KMS-11 (cell line): ENCODE measurements at regions not wholly inside any gene's neighbourhood (a gene's known extent, or its start where the extent isn't known, plus 50 kb on each side); places are given as distances from the start of the nearest gene placed in this dataset.

Experiments
- H2AFZ ChIP-seq: fragments of 200-600 bp; sonication (generic); 2 replicates; pipeline ENCODE4 v1.6.1; 2016; ENCODE audit warnings: antibody characterized with exemption, mixed run types, low read depth
- H3K27ac ChIP-seq: fragments of 200-600 bp; sonication (generic); 2 replicates; pipeline ENCODE4 v1.6.1; 2016; ENCODE audit warnings: mild to moderate bottlenecking, mixed run types
- H3K27me3 ChIP-seq: fragments of 200-600 bp; sonication (generic); 2 replicates; pipeline ENCODE4 v1.6.1; 2017; ENCODE audit warnings: mild to moderate bottlenecking, low read depth, mixed run types, moderate library complexity; ENCODE audit not compliant: insufficient read depth
- H3K36me3 ChIP-seq: fragments of 200-600 bp; sonication (generic); 2 replicates; pipeline ENCODE4 v1.6.1; 2017; ENCODE audit warnings: mild to moderate bottlenecking, mixed run types; ENCODE audit not compliant: insufficient read depth
- H3K4me1 ChIP-seq: fragments of 200-600 bp; sonication (generic); 2 replicates; pipeline ENCODE4 v1.6.1; 2016; ENCODE audit warnings: mild to moderate bottlenecking, low read depth, mixed run types; ENCODE audit not compliant: poor library complexity, severe bottlenecking
- H3K4me2 ChIP-seq: fragments of 200-600 bp; sonication (generic); 2 replicates; pipeline ENCODE4 v1.7.0; 2016; ENCODE audit warnings: mild to moderate bottlenecking, mixed run types
- H3K4me3 ChIP-seq: fragments of 200-600 bp; sonication (generic); IDR thresholded peaks from 2 replicates; pipeline ENCODE4 v1.6.1; 2017; ENCODE audit warnings: low read depth, low read length, mixed read lengths; ENCODE audit not compliant: insufficient read depth
- H3K79me2 ChIP-seq: fragments of 200-600 bp; sonication (generic); 2 replicates; pipeline ENCODE4 v1.6.1; 2016; ENCODE audit warnings: low read depth, mixed run types; ENCODE audit not compliant: insufficient read depth
- H3K9ac ChIP-seq: fragments of 200-600 bp; sonication (generic); 2 replicates; pipeline ENCODE4 v1.6.1; 2016; ENCODE audit warnings: mild to moderate bottlenecking, mixed run types
- H4K20me1 ChIP-seq: fragments of 200-600 bp; sonication (generic); 2 replicates; pipeline ENCODE4 v1.6.1; 2016; ENCODE audit warnings: mild to moderate bottlenecking, mixed run types; ENCODE audit not compliant: insufficient read depth
- CTCF ChIP-seq: fragments of 200-600 bp; sonication (generic); conservative IDR thresholded peaks from 2 replicates; pipeline ENCODE4 v1.6.1; 2017; ENCODE audit warnings: low read depth, mild to moderate bottlenecking, antibody characterized with exemption, low read length, moderate library complexity, mixed read lengths

GRCh38 chr1:24987875-24988557 lies 57.9 kb upstream of the RUNX3 start:
- H2AFZ ChIP-seq = no peak overlapping the region
- no peak overlapping the region for H3K9ac ChIP-seq
- H3K4me3 ChIP-seq = no peak overlapping the region
- H3K79me2 ChIP-seq = no peaks in the 10 kb centered on the region
- H3K27me3 ChIP-seq = peaks cover 2% of the 10 kb centered on the region; the same call in 1 of the 2 replicates
- TF ChIP-seq CTCF = no peak
- H3K4me2 ChIP-seq = no peak overlapping the region
- no peak overlapping the region for H3K27ac ChIP-seq
- H3K4me1 ChIP-seq = no peaks in the 10 kb centered on the region
- H4K20me1 ChIP-seq = no peaks in the 10 kb centered on the region
- no peaks in the 10 kb centered on the region for H3K36me3 ChIP-seq

- no peaks in the 10 kb centered on the region for H4K20me1 ChIP-seq
- H3K79me2 ChIP-seq = no peaks in the 10 kb centered on the region
- H3K9ac ChIP-seq = no peak overlapping the region
- no peak overlapping the region for H3K27ac ChIP-seq
- no peaks in the 10 kb centered on the region for H3K36me3 ChIP-seq
- TF ChIP-seq CTCF = no peak
- H3K27me3 ChIP-seq = peaks cover 2% of the 10 kb centered on the region; the same call in 1 of the 2 replicates
- no peak overlapping the region for H3K4me3 ChIP-seq
- no peaks in the 10 kb centered on the region for H3K4me1 ChIP-seq
- H3K4me2 ChIP-seq = no peak overlapping the region
- H2AFZ ChIP-seq = no peak overlapping the region
Measured at GRCh38 chr1:24987424-24987823, 57.3 kb upstream of the RUNX3 start.

- Histone ChIP-seq H3K4me3 (no peak overlapping the region), H3K9ac (no peak overlapping the region), H3K27ac (no peak overlapping the region), H3K4me1 (no peaks in the 10 kb centered on the region), H3K27me3 (peaks cover 2% of the 10 kb centered on the region; the same call in 1 of the 2 replicates), H3K4me2 (no peak overlapping the region), H3K36me3 (no peaks in the 10 kb centered on the region), H2AFZ (no peak overlapping the region), H3K79me2 (no peaks in the 10 kb centered on the region), H4K20me1 (no peaks in the 10 kb centered on the region)
- no peak for TF ChIP-seq CTCF
Measured at GRCh38 chr1:24986372-24986965, 56.4 kb upstream of the RUNX3 start.

GRCh38 chr1:24985737-24986136 lies 55.7 kb upstream of the RUNX3 start:
- H3K27ac ChIP-seq = no peak overlapping the region
- no peak for TF ChIP-seq CTCF
- no peak overlapping the region for H3K9ac ChIP-seq
- peaks cover 2% of the 10 kb centered on the region; the same call in 1 of the 2 replicates for H3K27me3 ChIP-seq
- H4K20me1 ChIP-seq = no peaks in the 10 kb centered on the region
- no peaks in the 10 kb centered on the region for H3K79me2 ChIP-seq
- H3K4me2 ChIP-seq = no peak overlapping the region
- no peak overlapping the region for H3K4me3 ChIP-seq
- no peak overlapping the region for H2AFZ ChIP-seq
- no peaks in the 10 kb centered on the region for H3K4me1 ChIP-seq
- H3K36me3 ChIP-seq = no peaks in the 10 kb centered on the region
